GM21367 (cell line): ENCODE measurements at regions not wholly inside any gene's neighbourhood (a gene's known extent, or its start where the extent isn't known, plus 50 kb on each side); places are given as distances from the start of the nearest gene placed in this dataset.

Source experiments
- ATAC-seq: cut with Tn5 transposase; IDR thresholded peaks from one replicate; pipeline ENCODE4 v1.9.1; 2021; ENCODE audit not compliant: unreplicated experiment

GRCh38 chr13:90099847-90100246 is 1247.6 kb upstream of the MIR17HG start:
- ATAC-seq, result no peak

GRCh38 chr13:90103099-90103784 is 1244.2 kb upstream of the MIR17HG start:
- ATAC-seq, result no peak

GRCh38 chr13:90104764-90105163 is 1242.7 kb upstream of the MIR17HG start:
- ATAC-seq, result no peak

DNA sequence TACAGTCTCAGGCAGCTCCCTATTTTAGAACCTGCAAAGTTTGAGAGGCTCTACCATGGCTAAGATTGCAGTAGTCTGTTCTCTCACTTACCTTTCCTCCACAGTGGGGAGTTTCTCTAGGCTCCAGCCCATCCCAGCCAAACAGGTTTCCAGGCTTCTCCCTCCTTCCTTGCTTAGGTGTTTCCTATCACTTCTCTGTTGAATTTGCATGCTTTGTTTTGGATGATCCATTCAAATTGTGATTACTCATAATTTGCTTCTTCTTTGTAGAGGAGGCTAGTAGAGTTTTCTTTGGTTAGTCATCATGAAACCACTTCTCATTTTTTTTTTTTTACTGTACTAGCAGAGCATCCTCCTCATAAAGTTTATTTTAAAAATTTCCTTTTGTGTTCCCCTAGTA is 1242.2 kb upstream of the MIR17HG start:
- no peak for ATAC-seq

DNA sequence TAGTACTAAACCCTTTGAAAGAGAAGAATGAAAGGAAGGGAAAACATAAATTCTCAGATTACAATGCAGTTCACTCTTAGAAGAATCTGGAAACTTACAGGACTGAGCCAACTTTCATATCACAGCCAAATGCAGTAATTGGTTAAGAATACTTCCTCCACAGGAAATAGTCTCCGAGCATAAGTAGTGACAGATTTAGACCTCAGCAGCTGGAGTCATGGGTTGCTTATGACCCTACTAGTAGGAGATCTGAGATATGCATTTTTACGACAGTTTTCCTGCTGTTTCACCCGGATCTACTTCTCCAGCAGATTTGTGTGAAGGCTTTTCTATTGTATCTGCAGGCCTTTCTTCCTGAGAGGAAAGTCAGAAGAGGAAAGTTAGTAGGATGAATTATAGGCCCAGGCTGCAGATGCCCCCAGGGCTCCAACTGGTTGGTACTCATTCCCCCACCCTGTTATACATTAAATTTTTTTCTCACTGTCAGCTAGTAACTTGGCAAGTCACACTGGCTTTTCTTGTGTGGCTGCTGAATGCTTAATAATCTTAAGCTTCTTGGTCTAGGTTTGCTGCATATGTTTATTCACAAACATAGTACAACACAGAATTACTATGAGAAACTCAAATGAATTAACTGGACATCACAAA is 1241.5 kb upstream of the MIR17HG start:
- no peak for ATAC-seq

GRCh38 chr13:90107661-90108060 is 1239.8 kb upstream of the MIR17HG start:
- no peak for ATAC-seq

DNA sequence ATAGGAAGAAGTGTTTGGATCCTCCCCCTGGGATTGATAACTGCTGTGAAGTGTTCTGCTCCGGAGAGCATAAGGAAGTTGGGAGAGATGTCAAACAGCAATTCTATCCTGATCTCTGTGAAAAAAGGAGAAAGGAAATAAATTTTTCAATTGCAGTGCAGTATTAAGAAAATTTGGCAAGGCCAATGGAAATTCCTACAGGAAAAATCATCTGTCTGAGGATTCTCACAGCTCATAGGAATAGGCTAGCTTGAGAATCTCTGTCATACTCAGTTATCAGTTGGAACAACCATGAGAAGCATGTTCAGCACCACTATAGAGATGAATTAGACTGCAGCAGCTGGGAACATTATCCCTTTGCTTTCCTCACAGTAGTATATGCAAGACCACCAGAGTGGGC is 1238.9 kb upstream of the MIR17HG start:
- no peak for ATAC-seq

DNA sequence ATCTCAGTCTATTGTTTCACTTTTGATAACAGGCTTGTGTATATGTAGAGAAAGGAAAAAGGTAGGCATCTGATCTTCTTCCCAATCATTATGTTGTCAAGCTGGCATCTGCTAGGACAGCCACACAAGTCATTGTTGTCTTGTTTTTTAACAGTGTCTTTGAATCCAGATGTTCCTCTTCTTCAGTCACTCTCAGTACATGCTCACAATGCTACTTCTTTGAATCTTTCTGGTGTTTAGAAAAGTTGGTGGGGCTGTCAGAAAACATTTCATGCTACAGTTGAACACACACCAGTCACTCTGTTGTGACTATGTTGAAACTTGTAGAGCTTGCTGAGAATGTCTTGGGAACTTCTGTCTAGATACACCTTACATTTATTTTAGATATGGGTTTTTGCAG is 1231.4 kb upstream of the MIR17HG start:
- no peak for ATAC-seq

DNA sequence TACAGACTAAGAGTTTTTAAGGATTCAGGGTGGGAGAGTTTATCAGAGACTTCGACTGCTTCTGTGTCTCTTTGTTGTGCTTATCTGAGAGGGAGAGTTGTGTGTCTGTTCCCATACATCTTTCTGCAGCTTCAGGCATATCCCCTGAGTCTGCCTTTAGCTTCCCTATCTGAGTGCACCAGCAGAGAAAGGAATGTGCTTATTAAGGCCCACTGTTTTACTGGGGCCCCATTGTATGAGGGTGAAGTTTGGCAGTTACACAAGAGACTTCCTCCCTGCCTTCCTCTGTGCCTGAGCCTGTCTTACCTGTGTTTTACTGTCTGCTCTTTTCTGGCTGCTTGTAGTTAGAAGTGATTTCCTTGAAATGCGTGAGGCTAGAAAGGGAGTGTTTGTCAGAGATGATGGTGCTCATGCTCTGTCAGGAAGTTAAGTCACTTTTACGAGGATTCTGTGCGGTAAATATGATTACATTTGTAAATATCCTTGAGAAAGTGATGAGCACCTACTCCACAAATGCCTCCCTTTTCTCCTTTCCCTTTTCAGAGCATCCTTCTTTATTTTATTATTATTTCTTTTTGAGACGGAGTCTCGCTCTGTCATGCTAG is 1228.9 kb upstream of the MIR17HG start:
- ATAC-seq, result no peak

DNA sequence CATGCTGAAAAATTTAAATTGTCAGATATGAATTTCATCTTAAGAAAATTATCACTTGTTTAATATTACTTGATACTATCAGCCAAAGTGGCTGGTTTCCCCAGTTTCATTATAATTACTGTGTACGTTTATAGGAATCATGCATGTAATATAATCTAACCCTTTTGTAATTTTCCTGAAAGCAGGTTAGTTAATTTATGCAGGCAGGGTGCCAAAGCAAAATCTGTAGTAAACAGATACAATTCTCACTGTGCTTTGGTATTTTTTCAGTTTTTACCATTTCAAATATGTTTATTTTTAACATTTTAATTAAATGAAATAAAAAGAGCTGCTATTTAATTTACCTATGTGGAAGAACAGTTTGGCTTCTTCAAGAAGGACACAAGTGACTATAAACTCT is 1227.5 kb upstream of the MIR17HG start:
- ATAC-seq, result no peak

DNA sequence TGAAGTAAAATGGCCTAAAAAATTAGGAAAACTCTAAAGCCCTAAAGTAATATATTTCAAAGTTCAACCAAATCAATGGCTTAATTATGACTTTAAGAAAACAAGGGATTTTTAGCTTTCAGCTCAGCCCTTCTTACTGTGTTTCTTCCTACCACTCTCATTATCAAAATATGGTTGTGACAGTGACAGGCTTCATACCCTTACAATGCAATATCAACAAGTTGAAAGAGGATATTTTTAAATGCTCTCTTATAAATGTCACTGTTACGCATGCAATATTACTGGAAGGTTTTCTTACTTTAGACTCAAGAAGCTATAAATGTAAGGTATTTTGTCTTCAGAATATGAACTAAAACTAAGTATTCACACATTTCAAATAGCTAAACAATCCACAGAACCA is 1225.7 kb upstream of the MIR17HG start:
- no peak for ATAC-seq

- ATAC-seq, result no peak
Measured at GRCh38 chr13:90122531-90122930, 1225.0 kb upstream of the MIR17HG start.

DNA sequence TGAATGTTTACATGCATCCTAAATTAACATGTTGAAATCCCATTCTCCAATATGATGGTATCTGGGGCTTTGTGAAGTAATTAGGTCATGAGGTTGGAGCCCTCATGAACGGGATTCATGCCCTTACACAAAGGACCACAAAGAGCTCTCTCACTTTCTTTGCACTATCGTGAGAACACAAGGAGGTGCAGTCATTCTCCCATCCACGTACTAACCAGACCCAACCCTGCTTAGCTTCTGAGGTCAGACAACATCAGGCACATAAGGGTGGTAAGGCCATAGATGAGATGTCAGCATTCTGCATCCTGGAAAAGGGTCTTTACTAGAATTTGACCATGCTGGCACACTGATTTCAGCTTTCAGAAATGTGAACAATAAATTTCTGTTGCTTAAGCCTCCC is 1211.9 kb upstream of the MIR17HG start:
- no peak for ATAC-seq

- ATAC-seq, result no peak
Measured at GRCh38 chr13:90142251-90142650, 1205.2 kb upstream of the MIR17HG start.

- no peak for ATAC-seq
Measured at GRCh38 chr13:90154311-90154960, 1193.1 kb upstream of the MIR17HG start.

DNA sequence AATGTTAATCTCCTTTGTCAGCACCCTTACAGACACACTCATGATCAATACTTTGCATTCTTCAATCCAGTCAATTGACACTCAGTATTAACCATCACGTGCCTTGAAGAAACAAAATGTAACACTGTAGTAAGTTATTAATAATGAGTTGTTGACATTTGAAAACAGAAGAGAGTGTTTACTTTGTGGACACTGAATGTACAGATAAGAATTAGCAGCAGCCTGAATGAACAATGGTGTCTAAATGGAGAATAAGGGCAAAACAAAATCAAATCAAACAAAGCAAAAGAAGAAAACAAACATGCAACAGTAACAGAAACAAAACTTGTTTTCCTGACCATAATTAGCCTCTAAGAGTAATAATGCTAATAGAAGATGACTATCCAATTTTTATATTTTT is 1191.1 kb upstream of the MIR17HG start:
- no peak for ATAC-seq

DNA sequence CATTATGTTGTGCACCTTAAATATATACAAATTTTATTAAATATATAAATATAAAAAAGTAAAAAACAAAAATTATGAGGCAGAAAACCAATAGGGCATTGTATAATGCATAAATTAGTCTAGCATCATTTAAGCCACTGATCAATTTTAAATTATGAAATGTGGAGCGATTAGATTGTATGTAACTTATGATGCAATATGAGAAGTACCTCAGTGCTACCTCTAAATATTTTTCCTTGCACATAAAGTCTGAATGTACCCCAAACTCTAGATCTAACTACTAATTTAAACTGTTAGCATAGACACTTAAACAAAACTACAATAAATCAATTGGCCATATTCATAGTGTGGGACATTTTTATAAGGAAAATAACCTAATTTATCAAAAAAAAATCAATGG is 1178.5 kb upstream of the MIR17HG start:
- no peak for ATAC-seq

DNA sequence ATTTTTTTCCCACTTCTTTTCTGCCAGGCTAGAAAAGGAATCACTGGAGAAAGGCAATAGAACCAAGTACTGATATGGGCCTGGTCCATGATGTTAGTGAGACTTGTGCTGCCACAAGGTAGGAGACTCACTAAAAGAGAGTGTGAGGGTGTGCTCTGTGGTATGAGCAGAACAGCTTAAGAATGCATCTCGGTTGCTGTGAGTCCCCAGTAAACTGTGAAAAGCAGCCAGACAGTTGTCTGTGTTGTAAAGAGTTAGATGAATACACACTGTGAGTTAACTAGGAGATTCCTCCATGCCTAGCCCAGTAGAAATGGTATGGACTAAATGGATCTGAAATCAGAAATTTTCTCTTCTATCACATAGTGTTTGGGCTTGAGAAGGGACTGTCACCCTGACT is 1177.3 kb upstream of the MIR17HG start:
- no peak for ATAC-seq

- no peak for ATAC-seq
Measured at GRCh38 chr13:90171649-90172048, 1175.8 kb upstream of the MIR17HG start.

DNA sequence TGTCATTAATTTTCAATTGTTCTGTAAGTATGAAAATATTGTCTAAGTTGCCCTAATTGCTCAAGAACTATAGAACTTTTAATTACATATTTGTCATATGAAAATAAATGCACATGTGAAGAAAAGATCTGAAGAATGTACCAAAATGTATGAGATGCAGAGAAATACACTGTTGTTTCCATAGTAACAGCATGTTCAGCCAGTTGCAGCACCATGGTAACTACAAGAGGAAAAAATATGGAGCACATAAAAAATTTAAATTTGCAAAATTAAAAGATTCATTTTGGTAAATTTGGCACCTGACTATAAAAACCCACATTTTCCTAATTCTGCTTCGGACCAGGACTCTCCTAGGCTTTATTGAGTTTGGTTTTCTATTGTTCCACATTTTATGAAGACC is 1170.0 kb upstream of the MIR17HG start:
- ATAC-seq, result no peak

GRCh38 chr13:90184355-90184754 is 1163.1 kb upstream of the MIR17HG start:
- ATAC-seq, result no peak

DNA sequence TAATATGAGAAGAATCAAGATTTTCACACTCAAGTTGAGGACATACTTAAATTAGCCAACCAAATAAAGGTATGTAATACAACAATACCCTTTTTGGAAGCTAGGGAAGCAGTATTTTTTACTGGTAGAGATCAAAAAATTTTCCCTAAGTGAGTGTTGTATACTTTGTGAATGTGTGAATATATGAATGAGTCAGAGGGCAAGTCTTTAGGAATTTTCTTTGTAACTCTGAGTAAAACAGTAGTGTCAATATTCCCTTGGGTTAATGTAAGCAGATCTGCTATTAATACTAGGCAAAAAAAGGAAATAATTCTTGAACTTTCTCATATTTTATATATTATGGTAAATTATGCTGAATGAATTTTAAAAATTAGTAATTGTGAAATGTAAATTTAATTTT is 1161.8 kb upstream of the MIR17HG start:
- no peak for ATAC-seq
